Urothelium cell line (cell line): ENCODE measurements at regions not wholly inside any gene's neighbourhood (a gene's known extent, or its start where the extent isn't known, plus 50 kb on each side); places are given as distances from the start of the nearest gene placed in this dataset.

ENCODE experiments used
- DNase-seq: peaks from one replicate; pipeline ENCODE4 v3.0.0; 2011; ENCODE audit warnings: low spot score, mixed read lengths
- FAIRE-seq: peaks from 2 replicates; lab custom pipeline; 2011; peaks lifted over from hg19 to GRCh38; lab: Jason Lieb, UNC

GRCh38 chr12:46131732-46132469 is 136.9 kb downstream of the SLC38A1 start:
- DNase-seq (peak; percentile 26), FAIRE-seq (no peak)

- DNase-seq, result no peak
- no peak for FAIRE-seq
Observed at GRCh38 chr12:46127656-46128055, 137.3 kb upstream of the SCAF11 start.

GRCh38 chr12:46126050-46126727 is 135.8 kb upstream of the SCAF11 start:
- DNase-seq (no peak), FAIRE-seq (no peak)

- DNase-seq (peak; percentile 67), FAIRE-seq (no peak)
Observed at GRCh38 chr12:46124848-46125619, 134.7 kb upstream of the SCAF11 start.

- FAIRE-seq (no peak), DNase-seq (no peak)
Observed at GRCh38 chr12:46124132-46124847, 133.9 kb upstream of the SCAF11 start.

- DNase-seq, result no peak
Observed at GRCh38 chr12:46112364-46112763, 122.0 kb upstream of the SCAF11 start.

GRCh38 chr12:46111715-46112114 is 121.3 kb upstream of the SCAF11 start:
- no peak for FAIRE-seq

More at GRCh38 chr12:46112364-46112763, 122.0 kb upstream of the SCAF11 start:
- FAIRE-seq, result no peak

GRCh38 chr12:46110928-46111699 is 120.7 kb upstream of the SCAF11 start:
- no peak for DNase-seq
- no peak for FAIRE-seq

More at GRCh38 chr12:46111715-46112114, 121.3 kb upstream of the SCAF11 start:
- no peak for DNase-seq

- DNase-seq, result no peak
- no peak for FAIRE-seq
Observed at GRCh38 chr12:46110223-46110611, 119.8 kb upstream of the SCAF11 start.

GRCh38 chr12:46109343-46110222 is 119.2 kb upstream of the SCAF11 start:
- DNase-seq (no peak), FAIRE-seq (no peak)

- DNase-seq (no peak), FAIRE-seq (no peak)
Observed at GRCh38 chr12:46108721-46109120, 118.3 kb upstream of the SCAF11 start.

- DNase-seq (no peak), FAIRE-seq (no peak)
Observed at GRCh38 chr12:46107591-46107990, 117.2 kb upstream of the SCAF11 start.

- FAIRE-seq, result no peak
- no peak for DNase-seq
Observed at GRCh38 chr12:46105735-46106134, 115.4 kb upstream of the SCAF11 start.

GRCh38 chr12:46103559-46104383 is 113.4 kb upstream of the SCAF11 start:
- DNase-seq (no peak), FAIRE-seq (no peak)

- FAIRE-seq, result no peak
Observed at GRCh38 chr12:46101485-46101869, 111.1 kb upstream of the SCAF11 start.

GRCh38 chr12:46100551-46101484 is 110.4 kb upstream of the SCAF11 start:
- FAIRE-seq, result no peak
- no peak for DNase-seq

More at GRCh38 chr12:46101485-46101869, 111.1 kb upstream of the SCAF11 start:
- no peak for DNase-seq
